HG03025 (cell line): ENCODE measurements at regions not wholly inside any gene's neighbourhood (a gene's known extent, or its start where the extent isn't known, plus 50 kb on each side); places are given as distances from the start of the nearest gene placed in this dataset.

Experiments used
- ATAC-seq: cut with Tn5 transposase; IDR thresholded peaks from one replicate; pipeline ENCODE4 v1.9.1; 2021; ENCODE audit warnings: mild to moderate bottlenecking, moderate library complexity; ENCODE audit not compliant: unreplicated experiment, low FRiP score

- no peak for ATAC-seq
Measured at GRCh38 chr21:16928439-16928838, 584.4 kb upstream of the CXADR start.

- ATAC-seq: no peak
Measured at GRCh38 chr21:16932314-16932713, 580.5 kb upstream of the CXADR start.

- no peak for ATAC-seq
Measured at GRCh38 chr21:16942703-16943102, 570.1 kb upstream of the CXADR start.

- no peak for ATAC-seq
Measured at GRCh38 chr21:16943231-16943630, 569.6 kb upstream of the CXADR start.

GRCh38 chr21:16945580-16945979, 567.3 kb upstream of the CXADR start:
- ATAC-seq: no peak

GRCh38 chr21:16956824-16957223, 556.0 kb upstream of the CXADR start:
- ATAC-seq: no peak

GRCh38 chr21:16965424-16965823, 547.4 kb upstream of the CXADR start:
- ATAC-seq: no peak

- ATAC-seq: no peak
Measured at GRCh38 chr21:16968436-16968835, 544.4 kb upstream of the CXADR start.

GRCh38 chr21:16969636-16970035, 543.2 kb upstream of the CXADR start:
- ATAC-seq: no peak

GRCh38 chr21:16974060-16974459, 538.8 kb upstream of the CXADR start:
- no peak for ATAC-seq

GRCh38 chr21:16976193-16976592, 536.6 kb upstream of the CXADR start:
- ATAC-seq: no peak

- ATAC-seq: no peak
Measured at GRCh38 chr21:16978309-16978895, 534.4 kb upstream of the CXADR start.

GRCh38 chr21:16979574-16979973, 533.3 kb upstream of the CXADR start:
- no peak for ATAC-seq

- ATAC-seq: no peak
Measured at GRCh38 chr21:16983420-16983819, 529.4 kb upstream of the CXADR start.

GRCh38 chr21:16992448-16992847, 520.4 kb upstream of the CXADR start:
- no peak for ATAC-seq

- no peak for ATAC-seq
Measured at GRCh38 chr21:16993416-16994038, 519.3 kb upstream of the CXADR start.

- ATAC-seq: no peak
Measured at GRCh38 chr21:17002594-17003257, 510.1 kb upstream of the CXADR start.

- no peak for ATAC-seq
Measured at GRCh38 chr21:17003258-17003615, 509.6 kb upstream of the CXADR start.

- ATAC-seq: no peak
Measured at GRCh38 chr21:17003763-17004373, 509.0 kb upstream of the CXADR start.

- ATAC-seq: no peak
Measured at GRCh38 chr21:17032141-17032655, 480.6 kb upstream of the CXADR start.

GRCh38 chr21:17044696-17045095, 468.1 kb upstream of the CXADR start:
- no peak for ATAC-seq
